H1 (cell line): ENCODE measurements at regions not wholly inside any gene's neighbourhood (a gene's known extent, or its start where the extent isn't known, plus 50 kb on each side); places are given as distances from the start of the nearest gene placed in this dataset.

Experiments
- CTCF ChIA-PET: fragments of 300-600 bp; sonication (Branson Sonifier 250); formaldehyde crosslinking; loops from one replicate; lab custom pipeline; 2021; ENCODE audit not compliant: partially characterized antibody; lab: Charles Lee
- POLR2A ChIA-PET: fragments of 300-600 bp; sonication (Branson Sonifier 250); formaldehyde crosslinking; loops from one replicate; lab custom pipeline; 2021; ENCODE audit warnings: inconsistent platforms; ENCODE audit not compliant: partially characterized antibody; lab: Charles Lee
- DNase-seq, 2 experiments: peaks; one replicate each; pipeline versions ENCODE4 v3.0.0 to v3.0.0-alpha.2; 2010 to 2022; ENCODE audit warnings: low spot score in 2 of 2, low read depth in 1 of 2, mixed read lengths in 1 of 2
- FAIRE-seq: peaks from 2 replicates; lab custom pipeline; 2011; peaks lifted over from hg19 to GRCh38; lab: Jason Lieb, UNC
- H2AFZ ChIP-seq: 2 replicates; pipeline ENCODE4 v1.8.1; 2012; ENCODE audit warnings: low read length, inconsistent platforms
- H2AK5ac ChIP-seq: 2 replicates; pipeline ENCODE4 v1.6.1; 2013; ENCODE audit warnings: low read depth, low read length
- H2BK120ac ChIP-seq: replicated peaks from 2 replicates; pipeline ENCODE3; 2013; ENCODE audit warnings: low read depth, low read length, inconsistent platforms
- H2BK12ac ChIP-seq: 2 replicates; pipeline ENCODE4 v1.6.1; 2013; ENCODE audit warnings: low read depth, low read length
- H2BK15ac ChIP-seq: 2 replicates; pipeline ENCODE4 v1.6.1; 2013; ENCODE audit warnings: low read length
- H2BK20ac ChIP-seq: 2 replicates; pipeline ENCODE4 v1.6.1; 2013; ENCODE audit warnings: low read length
- H2BK5ac ChIP-seq: 2 replicates; pipeline ENCODE4 v1.6.1; 2013; ENCODE audit warnings: low read depth, low read length
- H3K14ac ChIP-seq: 2 replicates; pipeline ENCODE4 v1.6.1; 2013; ENCODE audit warnings: inconsistent platforms; ENCODE audit not compliant: insufficient read length
- H3K18ac ChIP-seq: 2 replicates; pipeline ENCODE4 v1.6.1; 2013; ENCODE audit warnings: low read length; ENCODE audit errors: extremely low read depth
- H3K23ac ChIP-seq: 2 replicates; pipeline ENCODE4 v1.6.1; 2013; ENCODE audit warnings: inconsistent platforms; ENCODE audit not compliant: insufficient read length
- H3K23me2 ChIP-seq: 2 replicates; pipeline ENCODE4 v1.6.1; 2013; ENCODE audit warnings: low read depth, low read length
- H3K27ac ChIP-seq: 2 replicates; pipeline ENCODE4 v1.6.1; 2011; ENCODE audit warnings: low read depth, low read length, inconsistent platforms
- H3K27me3 ChIP-seq, 4 experiments: replicated peaks in 1 of 4; 1 replicate in 1 of 4; 2 replicates in 3 of 4; pipeline versions ENCODE4 v1.6.1 to v1.8.1; 2011 to 2013; ENCODE audit warnings: low read length in 3 of 4, mild to moderate bottlenecking in 3 of 4, inconsistent platforms in 2 of 4, mixed read lengths in 2 of 4, moderate library complexity in 1 of 4; ENCODE audit not compliant: control insufficient read depth in 3 of 4, insufficient read depth in 3 of 4; ENCODE audit errors: extremely low read depth in 1 of 4
- H3K36me3 ChIP-seq, 4 experiments: 2 replicates each; pipeline versions ENCODE4 v1.6.1 to v1.8.1; 2011 to 2013; ENCODE audit warnings: mild to moderate bottlenecking in 4 of 4, low read length in 3 of 4, moderate library complexity in 2 of 4, control low read depth in 1 of 4, inconsistent platforms in 1 of 4; ENCODE audit not compliant: insufficient read depth in 4 of 4, control insufficient read depth in 2 of 4
- H3K4ac ChIP-seq: replicated peaks from 2 replicates; pipeline ENCODE3; 2013; ENCODE audit warnings: low read length, low read depth, mixed read lengths, inconsistent platforms; ENCODE audit not compliant: insufficient read length
- H3K4me1 ChIP-seq, 4 experiments: replicated peaks in 1 of 4; 1 replicate in 1 of 4; 2 replicates in 3 of 4; pipeline versions ENCODE4 v1.6.1 to v1.8.1; 2011 to 2013; ENCODE audit warnings: low read length in 3 of 4, inconsistent platforms in 2 of 4, mixed read lengths in 1 of 4; ENCODE audit not compliant: insufficient read depth in 4 of 4, control insufficient read depth in 3 of 4
- H3K4me2 ChIP-seq, 2 experiments: 2 replicates each; pipeline versions ENCODE4 v1.6.1 to v1.8.1; 2011 to 2013; ENCODE audit warnings: low read depth in 2 of 2, low read length in 2 of 2, control low read depth in 1 of 2, inconsistent platforms in 1 of 2, mild to moderate bottlenecking in 1 of 2; ENCODE audit not compliant: insufficient read depth in 1 of 2
- H3K4me3 ChIP-seq, 4 experiments: fragments of 200-600, 300-600 bp in 1 of 4; sonication (generic), shearing (Covaris generic), sonication (Bioruptor Twin) in 1 of 4; 2 replicates each; pipeline versions ENCODE4 v1.5.1 to v1.8.1; 2011 to 2016; ENCODE audit warnings: low read length in 4 of 4, low read depth in 3 of 4, control low read depth in 2 of 4, inconsistent platforms in 2 of 4, mild to moderate bottlenecking in 2 of 4, mixed read lengths in 1 of 4, moderate library complexity in 1 of 4; ENCODE audit not compliant: insufficient read depth in 2 of 4; ENCODE audit errors: extremely low read depth in 1 of 4
- H3K56ac ChIP-seq: replicated peaks from 2 replicates; pipeline ENCODE3; 2013; ENCODE audit warnings: low read depth, mild to moderate bottlenecking, mixed read lengths, low read length, inconsistent platforms; ENCODE audit not compliant: insufficient read length
- H3K79me1 ChIP-seq: 2 replicates; pipeline ENCODE4 v1.6.1; 2013; ENCODE audit warnings: low read depth, low read length, control low read depth
- H3K79me2 ChIP-seq, 2 experiments: 2 replicates each; pipeline versions ENCODE4 v1.6.1 to v1.8.1; 2012 to 2013; ENCODE audit warnings: low read length in 2 of 2, mild to moderate bottlenecking in 2 of 2, inconsistent platforms in 1 of 2; ENCODE audit not compliant: insufficient read depth in 2 of 2, control insufficient read depth in 1 of 2
- H3K9ac ChIP-seq, 4 experiments: replicated peaks in 1 of 4; 1 replicate in 1 of 4; 2 replicates in 3 of 4; pipeline versions ENCODE4 v1.6.1 to v1.8.1; 2011 to 2013; ENCODE audit warnings: low read depth in 3 of 4, low read length in 3 of 4, control low read depth in 2 of 4, mild to moderate bottlenecking in 2 of 4, moderate library complexity in 2 of 4, inconsistent platforms in 1 of 4; ENCODE audit errors: extremely low read depth in 1 of 4
- H3K9me3 ChIP-seq, 2 experiments: 2 replicates each; pipeline versions ENCODE4 v1.6.1 to v1.8.1; 2012 to 2013; ENCODE audit warnings: mild to moderate bottlenecking in 2 of 2, moderate library complexity in 2 of 2, control low read depth in 1 of 2, inconsistent platforms in 1 of 2, low read depth in 1 of 2, low read length in 1 of 2, mixed read lengths in 1 of 2; ENCODE audit not compliant: insufficient read depth in 2 of 2
- H4K20me1 ChIP-seq, 2 experiments: replicated peaks in 1 of 2; 2 replicates each; pipeline versions ENCODE3 to v1.8.1; 2011 to 2013; ENCODE audit warnings: inconsistent platforms in 2 of 2, low read length in 2 of 2, mild to moderate bottlenecking in 1 of 2; ENCODE audit not compliant: insufficient read depth in 2 of 2, control insufficient read depth in 1 of 2
- H4K5ac ChIP-seq: 2 replicates; pipeline ENCODE4 v1.6.1; 2013; ENCODE audit warnings: low read length, low read depth, mixed read lengths, inconsistent platforms; ENCODE audit not compliant: insufficient read length
- H4K8ac ChIP-seq: 2 replicates; pipeline ENCODE4 v1.8.0; 2013; ENCODE audit warnings: mild to moderate bottlenecking, moderate library complexity, low read length, inconsistent platforms; ENCODE audit not compliant: insufficient read depth; ENCODE audit errors: extremely low read depth
- H4K91ac ChIP-seq: replicated peaks from 2 replicates; pipeline ENCODE3; 2013; ENCODE audit warnings: low read length, mixed read lengths, inconsistent platforms; ENCODE audit not compliant: insufficient read length
- JUND ChIP-seq: IDR thresholded peaks from 2 replicates; pipeline ENCODE4 v1.6.1; 2011; ENCODE audit warnings: mild to moderate bottlenecking, improper control_type of control experiment, low read length
- RAD21 ChIP-seq, 2 experiments: IDR thresholded peaks in 1 of 2; conservative IDR thresholded peaks in 1 of 2; 2 replicates each; pipeline ENCODE4 v1.6.1; 2011; ENCODE audit warnings: low read depth in 2 of 2, low read length in 2 of 2, improper control_type of control experiment in 1 of 2, inconsistent platforms in 1 of 2, mild to moderate bottlenecking in 1 of 2, moderate library complexity in 1 of 2
- TBP ChIP-seq: IDR thresholded peaks from 2 replicates; pipeline ENCODE4 v1.6.1; 2011; ENCODE audit warnings: low read depth, low read length, improper control_type of control experiment
- TEAD4 ChIP-seq: IDR thresholded peaks from 2 replicates; pipeline ENCODE4 v1.6.1; 2012; ENCODE audit warnings: low read depth, low read length, inconsistent platforms, mixed read lengths
- WGBS, 2 experiments: shearing (Covaris generic) in 1 of 2; methylation state at CpG; one replicate each; pipeline versions ENCODE4 v1.1.6 to v1.1.7; 2013 to 2015; ENCODE audit warnings: low lambda C conversion rate in 2 of 2, mixed read lengths in 2 of 2, inconsistent platforms in 1 of 2, low coverage in 1 of 2, missing lambda C conversion rate in 1 of 2; ENCODE audit not compliant: insufficient replicate concordance in 2 of 2, insufficient coverage in 1 of 2, insufficient read length in 1 of 2; ENCODE audit errors: extremely low coverage in 1 of 2, missing lambda C conversion rate in 1 of 2; 5-methylcytosine and 5-hydroxymethylcytosine counted together
- TF ChIP-seq, protein P1 (sequence below), 3 experiments: IDR thresholded peaks; 1 replicate in 2 of 3; 2 replicates in 1 of 3; pipeline versions ENCODE4 v1.5.1 to v1.6.1; 2011; ENCODE audit warnings: low read length in 3 of 3, mild to moderate bottlenecking in 3 of 3, inconsistent platforms in 2 of 3, low read depth in 1 of 3, moderate library complexity in 1 of 3; ENCODE audit not compliant: insufficient read depth in 1 of 3; ENCODE audit errors: control extremely low read depth in 1 of 3

DNA sequence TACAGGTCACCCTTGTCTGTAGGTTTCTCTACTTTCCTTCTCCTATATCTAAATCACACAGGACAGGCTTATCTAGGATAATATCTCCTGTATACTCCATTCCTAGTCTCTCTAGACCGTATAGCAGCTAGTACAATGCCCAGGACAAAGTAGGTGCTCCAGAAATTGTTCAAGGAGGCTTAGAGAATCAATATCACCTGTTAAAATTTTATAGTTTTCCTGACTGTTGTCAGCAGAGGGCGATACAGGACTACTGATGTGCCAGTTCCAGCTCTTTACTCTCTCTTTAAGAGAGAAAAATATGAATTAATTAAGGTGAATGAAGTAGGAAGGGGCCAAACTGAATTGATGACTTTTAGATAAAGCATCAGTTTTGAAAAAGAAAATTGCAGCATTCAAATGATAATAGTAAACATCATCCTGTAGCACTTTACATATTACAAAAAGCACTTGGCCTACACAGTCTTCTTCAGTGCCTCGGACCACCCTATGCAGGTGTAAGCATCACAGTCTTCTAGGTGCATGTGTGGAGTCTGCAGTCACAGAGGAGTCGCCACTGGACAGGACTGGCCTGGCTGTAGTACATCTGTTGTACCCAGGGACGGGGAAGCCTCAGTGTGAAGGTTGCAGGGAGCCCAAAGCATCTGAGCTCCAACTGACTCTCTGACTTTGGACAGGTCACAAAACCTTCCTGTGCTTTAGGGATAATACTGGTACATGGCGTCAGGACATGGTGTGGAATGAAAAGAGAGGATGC lies 61.9 kb upstream of the MAX start:
- no peaks in the 10 kb centered on the region for H3K79me1 ChIP-seq
- H2BK120ac ChIP-seq, result no peak overlapping the region
- WGBS, 2 experiments, result 53% methylated on average over 6 of the region's 6 CpGs; no CpG with 5 or more reads in 1 of the 2 experiments
- no peak overlapping the region for H4K91ac ChIP-seq
- no peak overlapping the region for H3K14ac ChIP-seq
- H3K79me2 ChIP-seq, result no peaks in the 10 kb centered on the region
- H4K8ac ChIP-seq, result no peak overlapping the region
- ChIA-PET POLR2A (no interaction called here), CTCF (interaction anchor here (0.6 to 4.8 kb wide), 53 partner anchors 8 to 1565 kb away, joined by 3 to 31 read pairs (median 4); partner anchors contain the start of gene FUT8)
- DNase-seq (no peak), FAIRE-seq (no peak)
- no peak overlapping the region; the same call in 1 of the 2 replicates for H2BK12ac ChIP-seq
- H3K18ac ChIP-seq, result no peak overlapping the region
- no peak overlapping the region for H2AK5ac ChIP-seq
- no peak overlapping the region for H2BK15ac ChIP-seq
- no peak for TF ChIP-seq TEAD4
- no peak for TF ChIP-seq JUND
- TF ChIP-seq, protein P1, sequence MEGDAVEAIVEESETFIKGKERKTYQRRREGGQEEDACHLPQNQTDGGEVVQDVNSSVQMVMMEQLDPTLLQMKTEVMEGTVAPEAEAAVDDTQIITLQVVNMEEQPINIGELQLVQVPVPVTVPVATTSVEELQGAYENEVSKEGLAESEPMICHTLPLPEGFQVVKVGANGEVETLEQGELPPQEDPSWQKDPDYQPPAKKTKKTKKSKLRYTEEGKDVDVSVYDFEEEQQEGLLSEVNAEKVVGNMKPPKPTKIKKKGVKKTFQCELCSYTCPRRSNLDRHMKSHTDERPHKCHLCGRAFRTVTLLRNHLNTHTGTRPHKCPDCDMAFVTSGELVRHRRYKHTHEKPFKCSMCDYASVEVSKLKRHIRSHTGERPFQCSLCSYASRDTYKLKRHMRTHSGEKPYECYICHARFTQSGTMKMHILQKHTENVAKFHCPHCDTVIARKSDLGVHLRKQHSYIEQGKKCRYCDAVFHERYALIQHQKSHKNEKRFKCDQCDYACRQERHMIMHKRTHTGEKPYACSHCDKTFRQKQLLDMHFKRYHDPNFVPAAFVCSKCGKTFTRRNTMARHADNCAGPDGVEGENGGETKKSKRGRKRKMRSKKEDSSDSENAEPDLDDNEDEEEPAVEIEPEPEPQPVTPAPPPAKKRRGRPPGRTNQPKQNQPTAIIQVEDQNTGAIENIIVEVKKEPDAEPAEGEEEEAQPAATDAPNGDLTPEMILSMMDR (IDR thresholded peaks at IDR 0.05; ENCODE audit: control extremely low read depth in 1 of 3, insufficient read depth in 1 of 3, low read depth in 1 of 3, low read length in 3 of 3), result peak in 2 of 3 experiments; percentile 47 to 52; a peak in 2 of 4 replicates
- no peak for TF ChIP-seq TBP
- peak; percentile 88 for TF ChIP-seq RAD21 (IDR thresholded peaks at IDR 0.05 in 1 of 2, conservative IDR thresholded peaks at IDR 0.05 in 1 of 2; ENCODE audit: low read depth in 2 of 2, low read length in 2 of 2)
- H3K4me1 ChIP-seq, result no peaks in the 10 kb centered on the region
- no peak overlapping the region for H2AFZ ChIP-seq
- H3K9ac ChIP-seq, result no peak overlapping the region
- no peaks in the 10 kb centered on the region for H3K23me2 ChIP-seq
- no peaks in the 10 kb centered on the region for H4K20me1 ChIP-seq
- H3K9me3 ChIP-seq, result no peaks in the 10 kb centered on the region
- no peaks in the 10 kb centered on the region for H3K36me3 ChIP-seq
- H2BK20ac ChIP-seq, result no peak overlapping the region; the same call in 1 of the 2 replicates
- H3K4me2 ChIP-seq, result no peak overlapping the region
- no peak overlapping the region for H3K23ac ChIP-seq
- no peaks in the 10 kb centered on the region for H3K27me3 ChIP-seq
- no peak overlapping the region for H2BK5ac ChIP-seq
- no peak overlapping the region for H3K56ac ChIP-seq
- no peak overlapping the region for H3K27ac ChIP-seq
- no peak overlapping the region for H3K4ac ChIP-seq
- H4K5ac ChIP-seq, result no peak overlapping the region
- no peak overlapping the region for H3K4me3 ChIP-seq
